SK-N-MC (cell line): ENCODE measurements at regions not wholly inside any gene's neighbourhood (a gene's known extent, or its start where the extent isn't known, plus 50 kb on each side); places are given as distances from the start of the nearest gene placed in this dataset.
A peak's percentile ranks its signal among the peaks of the same experiment; 100 is the strongest.

ENCODE experiments used
- DNase-seq: peaks from one replicate; pipeline ENCODE4 v3.0.0-alpha.2; 2011; ENCODE audit warnings: low read depth, low spot score
- H3K27ac ChIP-seq: fragments of 200-600 bp; sonication (generic); 2 replicates; pipeline ENCODE4 v1.5.1; 2016; ENCODE audit warnings: mixed run types
- H3K36me3 ChIP-seq: fragments of 200-600 bp; sonication (generic); 2 replicates; pipeline ENCODE4 v1.6.1; 2017; ENCODE audit warnings: antibody characterized with exemption, low read length, mixed read lengths; ENCODE audit not compliant: insufficient read depth
- H3K4me3 ChIP-seq: fragments of 200-600 bp; sonication (generic); 2 replicates; pipeline ENCODE4 v1.5.1; 2016
- H3K9ac ChIP-seq: fragments of 200-600 bp; sonication (generic); 2 replicates; pipeline ENCODE4 v1.8.0; 2017; ENCODE audit warnings: mixed run types, mixed read lengths; ENCODE audit not compliant: insufficient read length
- H3K9me3 ChIP-seq: fragments of 200-600 bp; sonication (generic); 2 replicates; pipeline ENCODE4 v1.6.1; 2017; ENCODE audit warnings: low read depth, mild to moderate bottlenecking, antibody characterized with exemption, low read length, moderate library complexity, mixed read lengths
- EZH2 ChIP-seq: fragments of 200-600 bp; sonication (generic); IDR thresholded peaks from one replicate; pipeline ENCODE4 v1.6.1; 2017; ENCODE audit warnings: antibody characterized with exemption
- FOXP2 ChIP-seq: optimal IDR thresholded peaks from 2 replicates; pipeline ENCODE3; 2011; ENCODE audit warnings: mild to moderate bottlenecking, moderate library complexity; ENCODE audit not compliant: insufficient read depth; ENCODE audit errors: extremely low read length, control extremely low read depth
- POLR2AphosphoS5 ChIP-seq: IDR thresholded peaks from 2 replicates; pipeline ENCODE4 v1.6.1; 2012; ENCODE audit warnings: mild to moderate bottlenecking, low read depth, low read length, borderline replicate concordance

GRCh38 chr9:22255337-22255736 lies 191.3 kb upstream of the DMRTA1 start:
- H3K36me3 ChIP-seq = no peaks in the 10 kb centered on the region
- no peak overlapping the region for H3K27ac ChIP-seq
- no peak for TF ChIP-seq FOXP2
- TF ChIP-seq POLR2AphosphoS5 = no peak
- TF ChIP-seq EZH2 = no peak

DNA sequence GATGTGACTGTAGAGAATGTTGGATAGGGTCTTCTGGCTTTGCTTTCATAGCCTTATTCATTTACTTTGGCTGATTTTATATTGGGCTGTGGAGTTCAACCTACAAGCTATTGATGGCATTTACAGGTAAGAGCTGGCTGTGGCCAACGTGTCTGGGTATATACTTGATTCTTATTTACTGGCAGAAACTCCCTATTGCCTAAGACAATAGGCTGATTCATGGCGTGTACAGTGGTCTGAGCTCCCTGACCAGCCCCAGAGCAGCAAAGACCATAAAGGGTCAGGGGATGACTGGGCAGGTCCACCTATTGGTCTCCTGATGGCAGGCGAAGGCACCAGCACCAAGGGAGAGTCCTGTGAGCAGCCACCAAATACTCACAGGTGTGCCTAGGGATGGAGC lies 190.2 kb upstream of the DMRTA1 start:
- H3K9ac ChIP-seq = no peak overlapping the region
- no peak overlapping the region for H3K4me3 ChIP-seq
- DNase-seq = no peak
- no peaks in the 10 kb centered on the region for H3K9me3 ChIP-seq
- TF ChIP-seq EZH2 (no peak), POLR2AphosphoS5 (no peak), FOXP2 (no peak)
- no peak overlapping the region for H3K27ac ChIP-seq
- no peaks in the 10 kb centered on the region for H3K36me3 ChIP-seq

More at GRCh38 chr9:22255337-22255736, 191.3 kb upstream of the DMRTA1 start:
- DNase-seq = no peak
- no peaks in the 10 kb centered on the region for H3K9me3 ChIP-seq
- no peak overlapping the region for H3K9ac ChIP-seq
- no peak overlapping the region for H3K4me3 ChIP-seq

GRCh38 chr9:22257026-22257816 lies 189.4 kb upstream of the DMRTA1 start:
- no peaks in the 10 kb centered on the region for H3K9me3 ChIP-seq

GRCh38 chr9:22265038-22265437 lies 181.6 kb upstream of the DMRTA1 start:
- H3K36me3 ChIP-seq = no peaks in the 10 kb centered on the region
- H3K9me3 ChIP-seq = no peaks in the 10 kb centered on the region
- DNase-seq = no peak
- no peak for TF ChIP-seq EZH2
- TF ChIP-seq POLR2AphosphoS5 = no peak
- no peak for TF ChIP-seq FOXP2
- H3K27ac ChIP-seq = no peak overlapping the region
- H3K9ac ChIP-seq = no peak overlapping the region
- H3K4me3 ChIP-seq = no peak overlapping the region

More at GRCh38 chr9:22257026-22257816, 189.4 kb upstream of the DMRTA1 start:
- DNase-seq = no peak
- Histone ChIP-seq H3K27ac (no peak overlapping the region), H3K9ac (no peak overlapping the region), H3K36me3 (no peaks in the 10 kb centered on the region), H3K4me3 (no peak overlapping the region)
- TF ChIP-seq FOXP2 = no peak
- no peak for TF ChIP-seq POLR2AphosphoS5
- no peak for TF ChIP-seq EZH2

DNA sequence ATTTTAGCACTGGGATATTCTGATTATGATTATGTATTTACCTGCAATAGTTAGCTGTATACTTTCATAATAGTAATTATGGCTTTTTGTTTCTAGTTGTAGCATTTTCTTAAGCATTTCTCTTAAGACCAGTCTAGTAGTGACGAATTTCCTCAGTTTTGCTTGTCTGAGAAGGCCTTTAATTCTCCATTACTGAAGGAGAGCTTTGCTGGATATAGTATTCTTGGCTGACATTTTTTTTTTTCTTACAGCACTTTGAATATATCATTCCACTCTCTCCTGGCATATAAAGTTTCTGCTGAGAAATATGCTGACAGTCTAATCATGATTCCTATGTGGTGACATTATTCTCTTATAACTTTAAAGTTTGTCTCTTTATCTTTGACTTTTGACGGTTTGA lies 181.1 kb upstream of the DMRTA1 start:
- DNase-seq = no peak
- H3K27ac ChIP-seq = no peak overlapping the region
- TF ChIP-seq POLR2AphosphoS5 = no peak
- no peak for TF ChIP-seq FOXP2
- no peak for TF ChIP-seq EZH2
- H3K4me3 ChIP-seq = no peak overlapping the region
- no peaks in the 10 kb centered on the region for H3K9me3 ChIP-seq
- H3K36me3 ChIP-seq = no peaks in the 10 kb centered on the region
- H3K9ac ChIP-seq = no peak overlapping the region

DNA sequence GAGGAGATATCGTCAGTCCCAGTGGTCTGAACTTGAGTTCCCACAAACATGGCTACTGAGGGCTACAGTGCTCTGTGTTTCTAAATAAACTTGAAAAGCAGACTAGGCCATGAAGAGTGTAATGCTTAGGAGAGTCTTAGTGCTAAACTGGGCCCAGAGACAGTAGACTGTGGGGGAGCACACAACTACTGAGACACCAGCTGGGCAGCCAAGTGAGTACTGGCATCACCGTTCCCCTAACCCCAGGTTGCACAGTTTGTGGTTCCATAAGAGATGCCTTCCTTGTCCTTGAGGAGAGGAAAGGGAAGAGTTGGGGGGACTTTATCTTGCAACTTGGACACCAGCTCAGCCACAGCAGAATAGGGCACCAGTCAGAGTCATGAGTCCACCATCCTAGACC lies 172.1 kb upstream of the DMRTA1 start:
- TF ChIP-seq FOXP2 (no peak), POLR2AphosphoS5 (no peak), EZH2 (no peak)
- no peak overlapping the region for H3K4me3 ChIP-seq
- H3K9me3 ChIP-seq = no peaks in the 10 kb centered on the region
- H3K36me3 ChIP-seq = no peaks in the 10 kb centered on the region
- DNase-seq = no peak
- H3K9ac ChIP-seq = no peak overlapping the region
- no peak overlapping the region for H3K27ac ChIP-seq

DNA sequence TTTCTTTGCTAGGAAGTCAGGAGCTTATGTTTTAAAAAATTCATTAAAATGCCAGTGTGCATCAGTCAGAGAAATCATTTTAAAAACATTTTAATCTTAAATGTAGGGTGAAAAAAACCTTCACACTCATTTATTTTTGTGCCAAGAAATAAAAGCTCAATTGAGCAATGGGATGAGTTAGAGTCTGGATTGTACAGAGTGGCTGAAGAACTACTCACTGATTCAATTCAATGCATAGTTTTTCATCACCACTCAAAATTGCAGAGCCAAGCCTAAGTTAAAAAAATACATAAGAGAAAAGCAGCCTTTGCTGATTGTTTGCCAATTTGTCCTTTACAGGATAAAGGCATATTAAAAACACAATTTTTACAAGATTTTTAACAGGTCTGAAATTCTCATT lies 168.2 kb upstream of the DMRTA1 start:
- H3K9ac ChIP-seq = no peak overlapping the region
- no peak for TF ChIP-seq FOXP2
- TF ChIP-seq POLR2AphosphoS5 = no peak
- no peak for TF ChIP-seq EZH2
- no peaks in the 10 kb centered on the region for H3K9me3 ChIP-seq
- H3K36me3 ChIP-seq = no peaks in the 10 kb centered on the region
- 0 out of 2 replicates have a peak overlapping the region, but pooled peaks have one; percentile 11 for H3K4me3 ChIP-seq
- DNase-seq = no peak
- peak overlapping the region; percentile 23; the same call in 1 of the 2 replicates for H3K27ac ChIP-seq

DNA sequence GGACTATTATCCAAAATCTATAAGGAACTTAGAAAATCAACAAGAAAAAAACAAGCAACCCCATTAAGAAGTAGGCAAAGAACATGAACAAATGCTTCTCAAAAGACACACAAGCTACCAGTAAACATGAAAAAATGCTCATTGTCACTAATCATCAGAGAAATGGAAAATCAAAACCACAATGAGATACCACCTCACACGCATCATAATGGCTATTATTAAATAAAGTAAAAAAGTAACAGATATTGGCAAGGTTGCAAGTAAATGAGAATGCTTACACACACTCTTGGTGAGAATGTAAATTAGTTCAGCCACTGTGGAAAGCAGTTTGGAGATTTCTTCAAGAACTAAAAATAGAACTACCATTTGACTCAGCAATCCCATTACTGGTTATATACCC lies 167.0 kb upstream of the DMRTA1 start:
- no peaks in the 10 kb centered on the region for H3K9me3 ChIP-seq
- peak overlapping the region; percentile 23; the same call in 1 of the 2 replicates for H3K27ac ChIP-seq
- TF ChIP-seq POLR2AphosphoS5 = no peak
- no peak for TF ChIP-seq FOXP2
- TF ChIP-seq EZH2 = no peak
- H3K4me3 ChIP-seq = no peak overlapping the region
- H3K9ac ChIP-seq = no peak overlapping the region
- no peaks in the 10 kb centered on the region for H3K36me3 ChIP-seq
- no peak for DNase-seq
